ENCODE measurements at regions not wholly inside any gene's neighbourhood (a gene's known extent, or its start where the extent isn't known, plus 50 kb on each side); places are given as distances from the start of the nearest gene placed in this dataset.

GRCh38 chr17:69783865-69784264 is 291.2 kb upstream of the KCNJ16 start:
- TF ChIP-seq, protein P1, sequence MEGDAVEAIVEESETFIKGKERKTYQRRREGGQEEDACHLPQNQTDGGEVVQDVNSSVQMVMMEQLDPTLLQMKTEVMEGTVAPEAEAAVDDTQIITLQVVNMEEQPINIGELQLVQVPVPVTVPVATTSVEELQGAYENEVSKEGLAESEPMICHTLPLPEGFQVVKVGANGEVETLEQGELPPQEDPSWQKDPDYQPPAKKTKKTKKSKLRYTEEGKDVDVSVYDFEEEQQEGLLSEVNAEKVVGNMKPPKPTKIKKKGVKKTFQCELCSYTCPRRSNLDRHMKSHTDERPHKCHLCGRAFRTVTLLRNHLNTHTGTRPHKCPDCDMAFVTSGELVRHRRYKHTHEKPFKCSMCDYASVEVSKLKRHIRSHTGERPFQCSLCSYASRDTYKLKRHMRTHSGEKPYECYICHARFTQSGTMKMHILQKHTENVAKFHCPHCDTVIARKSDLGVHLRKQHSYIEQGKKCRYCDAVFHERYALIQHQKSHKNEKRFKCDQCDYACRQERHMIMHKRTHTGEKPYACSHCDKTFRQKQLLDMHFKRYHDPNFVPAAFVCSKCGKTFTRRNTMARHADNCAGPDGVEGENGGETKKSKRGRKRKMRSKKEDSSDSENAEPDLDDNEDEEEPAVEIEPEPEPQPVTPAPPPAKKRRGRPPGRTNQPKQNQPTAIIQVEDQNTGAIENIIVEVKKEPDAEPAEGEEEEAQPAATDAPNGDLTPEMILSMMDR (IDR thresholded peaks at IDR 0.05): no peak
- no peak for TF ChIP-seq POLR2A (IDR thresholded peaks at IDR 0.05)

All from esophagus squamous epithelium (tissue), 4 donors.